HepG2 (cell line): ENCODE measurements at regions not wholly inside any gene's neighbourhood (a gene's known extent, or its start where the extent isn't known, plus 50 kb on each side); places are given as distances from the start of the nearest gene placed in this dataset.
A peak's percentile ranks its signal among the peaks of the same experiment; 100 is the strongest.

Experiments
- ATAC-seq: fragments of 200-7000 bp; cut with Tn5 transposase; 3 replicates; pipeline ENCODE4 v1.9.1; 2020; ENCODE audit warnings: mild to moderate bottlenecking, moderate library complexity
- BruUV-seq: library from RNA; stranded (reverse); fragments of 400-500 nt; replicated peaks from 2 replicates; lab custom pipeline; 2021; lab: Mats Ljungman, UMichigan
- CTCF ChIA-PET: fragments of 300-600 bp; formaldehyde crosslinking; extraction: SDS; loops from one replicate; lab custom pipeline; 2021; ENCODE audit warnings: low total read pairs, inconsistent platforms, low intra/inter-chr PET ratio; lab: Yijun Ruan, JAX
- POLR2A ChIA-PET: fragments of 350-600 bp; sonication (Branson Sonifier 250); formaldehyde crosslinking; loops from one replicate; lab custom pipeline; 2020; ENCODE audit warnings: antibody characterized with exemption, inconsistent platforms; lab: Yijun Ruan, JAX
- DNase-seq: peaks from one replicate; pipeline ENCODE4 v3.0.0-alpha.2; 2015; ENCODE audit warnings: low spot score
- FAIRE-seq: peaks from 3 replicates; lab custom pipeline; 2011; peaks lifted over from hg19 to GRCh38; lab: Jason Lieb, UNC
- H2AFZ ChIP-seq: one replicate; pipeline ENCODE4 v1.6.1; 2011; ENCODE audit warnings: low read length, inconsistent platforms
- H3K27ac ChIP-seq: fragments of 300-600 bp; 3 replicates; pipeline ENCODE4 v1.8.0; 2011; ENCODE audit warnings: mixed run types, mild to moderate bottlenecking, mixed read lengths, low read length, inconsistent platforms; ENCODE audit not compliant: insufficient read depth; ENCODE audit errors: extremely low read length
- H3K27me3 ChIP-seq, 2 experiments: fragments of 200-600 bp in 1 of 2; 2 replicates in 1 of 2; 3 replicates in 1 of 2; pipeline versions ENCODE4 v1.6.0 to v1.8.0; 2011; ENCODE audit warnings: low read length in 2 of 2, mild to moderate bottlenecking in 2 of 2, moderate library complexity in 2 of 2, inconsistent platforms in 1 of 2; ENCODE audit not compliant: insufficient read depth in 2 of 2, control insufficient read depth in 1 of 2
- H3K36me3 ChIP-seq, 2 experiments: fragments of 200-600 bp in 1 of 2; replicated peaks in 1 of 2; 2 replicates in 1 of 2; 3 replicates in 1 of 2; pipeline versions ENCODE4 v1.5.1 to v1.8.0; 2011; ENCODE audit warnings: low read length in 2 of 2, inconsistent platforms in 1 of 2; ENCODE audit not compliant: insufficient read depth in 2 of 2, control insufficient read depth in 1 of 2
- H3K4me1 ChIP-seq: 2 replicates; pipeline ENCODE4 v1.5.1; 2012; ENCODE audit warnings: low read length, inconsistent platforms; ENCODE audit not compliant: insufficient read depth
- H3K4me2 ChIP-seq: 2 replicates; pipeline ENCODE4 v1.6.0; 2011; ENCODE audit warnings: low read depth, low read length, inconsistent platforms
- H3K4me3 ChIP-seq, 3 experiments: fragments of 200-600 bp in 1 of 3; sonication (generic), shearing (Covaris generic) in 1 of 3; replicated peaks in 1 of 3; 2 replicates each; pipeline ENCODE4 v1.5.1; 2011 to 2016; ENCODE audit warnings: low read length in 3 of 3, inconsistent platforms in 2 of 3, low read depth in 2 of 3, mild to moderate bottlenecking in 2 of 3, control low read depth in 1 of 3, mixed read lengths in 1 of 3; ENCODE audit not compliant: insufficient read depth in 1 of 3
- H3K79me2 ChIP-seq: one replicate; pipeline ENCODE4 v1.6.1; 2011; ENCODE audit warnings: low read length, inconsistent platforms; ENCODE audit not compliant: insufficient read depth
- H3K9ac ChIP-seq: 2 replicates; pipeline ENCODE4 v1.6.0; 2011; ENCODE audit warnings: mild to moderate bottlenecking, low read depth, low read length, inconsistent platforms; ENCODE audit not compliant: insufficient read depth
- H3K9me3 ChIP-seq: 2 replicates; pipeline ENCODE4 v1.5.1; 2012; ENCODE audit warnings: mild to moderate bottlenecking, low read length
- H4K20me1 ChIP-seq: 2 replicates; pipeline ENCODE4 v1.6.0; 2011; ENCODE audit warnings: inconsistent platforms, mild to moderate bottlenecking, low read length, moderate library complexity; ENCODE audit not compliant: insufficient read depth
- EEA1 ChIP-seq: sonication (generic); formaldehyde crosslinking; IDR thresholded peaks from 2 replicates; pipeline ENCODE4 v1.5.1; 2020; ENCODE audit warnings: mild to moderate bottlenecking, missing genetic modification reagents, borderline replicate concordance
- RFX1 ChIP-seq: fragments of 450-650 bp; IDR thresholded peaks from 2 replicates; pipeline ENCODE4 v1.6.1; 2017
- ZNF143 ChIP-seq: sonication (generic); formaldehyde crosslinking; IDR thresholded peaks from 2 replicates; pipeline ENCODE4 v1.4.0; 2020; ENCODE audit warnings: missing genetic modification reagents
- ZNF34 ChIP-seq: sonication (generic); formaldehyde crosslinking; IDR thresholded peaks from 2 replicates; pipeline ENCODE4 v1.4.0; 2020; ENCODE audit warnings: mild to moderate bottlenecking, missing genetic modification reagents, borderline replicate concordance
- WGBS: methylation state at CpG from one replicate; pipeline ENCODE4 v1.1.6; 2017; ENCODE audit warnings: low lambda C conversion rate; 5-methylcytosine and 5-hydroxymethylcytosine counted together
- in situ Hi-C: cut with HindIII; loops from 2 replicates; pipeline ENCODE4 v1.10.0; 2017; ENCODE audit warnings: low pct_unique_long_range_greater_than_20kb; ENCODE audit not compliant: extremely low pct_ligation_motif_present
- intact Hi-C: fragments of 100-400 bp; cut with micrococcal nuclease; formaldehyde crosslinking; loops from one replicate; pipeline ENCODE4 v1.10.0; 2022; ENCODE audit not compliant: unreplicated experiment
- TF ChIP-seq, protein P1 (sequence below): IDR thresholded peaks from 2 replicates; pipeline ENCODE4 v1.6.1; 2016; ENCODE audit warnings: missing genetic modification reagents, missing compliant biosample characterization

DNA sequence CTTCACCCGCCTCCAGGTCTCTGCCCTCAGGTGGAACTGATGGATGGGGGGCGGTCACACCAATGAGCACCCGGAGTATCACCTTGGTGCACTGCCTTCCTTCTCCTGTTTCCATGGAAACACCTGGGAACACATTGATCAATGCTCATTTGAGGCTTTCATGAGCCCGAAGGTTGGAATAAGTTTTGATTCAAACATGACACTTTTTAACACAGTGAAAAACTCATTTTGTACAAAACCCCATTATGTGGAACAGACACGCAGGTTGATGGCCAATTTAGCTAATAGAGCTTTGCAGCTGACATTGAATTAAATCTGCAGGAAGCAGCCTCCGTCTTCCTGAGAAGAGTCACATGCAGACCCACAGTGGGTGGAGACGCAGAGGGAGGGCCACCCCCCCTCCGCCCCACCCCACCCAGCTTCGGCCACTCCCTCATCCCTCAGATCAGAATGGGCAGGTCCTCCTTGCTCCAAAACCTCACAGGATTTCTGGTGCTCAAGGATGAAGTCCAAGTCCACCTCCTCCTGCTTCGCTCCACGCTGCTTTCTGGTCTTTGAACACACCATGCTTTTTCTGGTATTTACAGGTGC, 96.0 kb upstream of the MYCN start:
- ChIA-PET POLR2A (no interaction called here), CTCF (no interaction called here)
- H3K4me3 ChIP-seq: no peak overlapping the region
- no peak overlapping the region for H2AFZ ChIP-seq
- FAIRE-seq: no peak
- WGBS: 53% methylated on average over 8 of the region's 11 CpGs
- no peak overlapping the region for H3K4me2 ChIP-seq
- no peak for DNase-seq
- intact Hi-C loops: no loop called here
- no peaks in the 10 kb centered on the region for H3K79me2 ChIP-seq
- no peaks in the 10 kb centered on the region for H3K9me3 ChIP-seq
- in situ Hi-C loops: no loop called here
- TF ChIP-seq ZNF34 (no peak), RFX1 (peak; percentile 29; the same call in 1 of the 2 replicates), EEA1 (no peak)
- no peaks in the 10 kb centered on the region for H3K36me3 ChIP-seq
- 0 out of 2 replicates have a peak, but pooled peaks cover 7% of the 10 kb centered on the region for H3K4me1 ChIP-seq
- H3K27me3 ChIP-seq: 0 out of 5 replicates have a peak, but pooled peaks cover 0 to 5% of the 10 kb centered on the region in 2 experiments
- BruUV-seq: no TSS peak
- ATAC-seq: no peak
- no peak overlapping the region for H3K9ac ChIP-seq
- H3K27ac ChIP-seq: no peak overlapping the region
- no peaks in the 10 kb centered on the region for H4K20me1 ChIP-seq

DNA sequence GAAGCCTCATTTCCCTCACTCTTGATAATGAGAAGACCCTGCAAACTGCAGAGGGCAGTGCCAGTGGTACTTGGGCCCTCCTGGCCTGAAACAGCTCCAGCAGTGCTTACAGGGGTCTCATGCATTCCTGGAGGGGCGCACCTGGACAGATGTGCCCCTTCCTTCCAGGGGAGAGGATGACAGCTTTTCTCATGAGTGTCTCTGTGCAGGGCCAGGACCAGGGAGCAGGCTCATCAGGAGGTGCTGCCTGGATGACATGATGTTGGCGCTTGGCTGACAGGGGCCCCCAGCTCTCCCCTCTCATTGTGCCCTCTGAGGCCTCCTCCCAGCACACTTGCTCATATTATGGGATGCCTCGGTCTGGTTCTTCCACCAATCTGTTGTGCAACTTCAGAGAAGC, 95.1 kb upstream of the MYCN start:
- no peak for TF ChIP-seq ZNF143
- TF ChIP-seq, protein P1, sequence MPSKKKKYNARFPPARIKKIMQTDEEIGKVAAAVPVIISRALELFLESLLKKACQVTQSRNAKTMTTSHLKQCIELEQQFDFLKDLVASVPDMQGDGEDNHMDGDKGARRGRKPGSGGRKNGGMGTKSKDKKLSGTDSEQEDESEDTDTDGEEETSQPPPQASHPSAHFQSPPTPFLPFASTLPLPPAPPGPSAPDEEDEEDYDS (CRISPR knock-in tag): no peak
- no peak overlapping the region for H3K4me3 ChIP-seq
- H3K79me2 ChIP-seq: no peaks in the 10 kb centered on the region
- FAIRE-seq (no peak), ATAC-seq (no peak), DNase-seq (no peak)
- H3K27ac ChIP-seq: no peak overlapping the region
- in situ Hi-C loops (no loop called here), intact Hi-C loops (no loop called here)
- H3K9me3 ChIP-seq: no peaks in the 10 kb centered on the region
- H4K20me1 ChIP-seq: no peaks in the 10 kb centered on the region
- BruUV-seq: no TSS peak
- no peak overlapping the region for H3K4me2 ChIP-seq
- WGBS: 21% methylated on average over 3 of the region's 3 CpGs
- H3K36me3 ChIP-seq: no peaks in the 10 kb centered on the region
- POLR2A ChIA-PET: no interaction called here
- no peak overlapping the region for H3K9ac ChIP-seq
- CTCF ChIA-PET: no interaction called here
- H2AFZ ChIP-seq: no peak overlapping the region
- H3K27me3 ChIP-seq: 0 out of 5 replicates have a peak, but pooled peaks cover 0 to 5% of the 10 kb centered on the region in 2 experiments
- H3K4me1 ChIP-seq: 0 out of 2 replicates have a peak, but pooled peaks cover 7% of the 10 kb centered on the region
